HG03442 (cell line): ENCODE measurements at regions not wholly inside any gene's neighbourhood (a gene's known extent, or its start where the extent isn't known, plus 50 kb on each side); places are given as distances from the start of the nearest gene placed in this dataset.

Experiments
- ATAC-seq: cut with Tn5 transposase; IDR thresholded peaks from one replicate; pipeline ENCODE4 v1.9.1; 2021; ENCODE audit warnings: mild to moderate bottlenecking, moderate library complexity; ENCODE audit not compliant: unreplicated experiment

DNA sequence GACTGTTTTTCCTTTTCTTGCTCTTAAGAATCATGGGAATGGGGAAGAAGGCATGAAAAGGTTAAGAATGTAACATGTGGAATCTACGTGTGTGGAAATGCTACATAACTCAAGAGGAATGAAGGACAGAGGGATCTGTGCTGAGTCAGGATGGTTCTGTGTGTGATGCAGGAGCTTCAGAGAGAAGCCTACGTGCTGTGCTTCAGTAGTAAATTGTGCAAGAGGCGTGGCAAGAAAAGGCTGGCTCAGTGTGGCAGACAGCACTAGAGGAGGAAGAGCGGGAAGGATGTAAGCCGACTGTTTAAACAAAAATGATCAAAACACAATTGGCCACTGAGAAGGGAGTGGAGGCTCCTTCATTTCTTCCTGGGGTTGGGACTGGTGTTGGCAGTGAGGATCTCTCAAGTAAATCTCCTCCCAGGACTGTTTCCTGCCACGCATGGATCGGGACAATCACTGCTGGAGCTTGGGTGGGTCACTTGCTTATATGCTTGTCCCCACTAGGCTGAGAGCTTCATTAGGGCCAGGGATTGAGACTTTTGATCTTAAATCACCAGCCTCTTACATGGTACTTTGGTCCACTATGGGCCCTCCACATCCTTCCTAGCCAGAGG, 59.4 kb upstream of the BASP1 start:
- no peak for ATAC-seq

DNA sequence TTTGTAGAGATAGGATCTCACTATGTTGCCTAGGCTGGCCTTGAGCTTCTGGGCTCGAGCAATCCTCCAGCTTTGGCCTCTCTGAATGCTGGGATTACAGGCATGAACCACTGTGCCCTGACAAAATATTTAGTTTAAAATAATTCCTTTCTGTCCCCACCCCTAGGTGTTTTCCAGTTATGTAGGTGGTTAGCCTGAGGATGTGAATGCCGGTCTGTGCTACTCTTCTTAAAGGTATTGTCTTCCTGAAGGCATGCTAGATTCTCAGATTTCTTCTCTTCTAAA, 56.7 kb upstream of the BASP1 start:
- no peak for ATAC-seq

DNA sequence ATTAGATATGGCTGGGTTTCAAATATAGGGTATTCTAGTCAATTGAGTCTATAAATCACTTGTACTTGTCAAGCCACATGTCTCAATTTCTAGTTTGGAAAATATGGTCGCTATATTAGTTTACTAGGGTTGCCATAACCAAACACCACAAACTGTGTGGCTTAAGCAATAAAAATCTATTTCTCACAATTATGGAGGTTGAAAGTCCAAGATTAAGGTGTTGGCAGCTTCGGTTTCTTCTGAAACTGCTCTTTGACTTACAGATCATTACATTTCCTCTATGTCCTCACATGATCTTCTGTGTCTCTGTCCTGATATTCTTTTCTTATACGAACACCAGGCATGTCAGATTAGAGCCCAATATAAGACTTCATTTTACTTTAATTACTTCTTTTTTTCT, 55.8 kb upstream of the BASP1 start:
- no peak for ATAC-seq

DNA sequence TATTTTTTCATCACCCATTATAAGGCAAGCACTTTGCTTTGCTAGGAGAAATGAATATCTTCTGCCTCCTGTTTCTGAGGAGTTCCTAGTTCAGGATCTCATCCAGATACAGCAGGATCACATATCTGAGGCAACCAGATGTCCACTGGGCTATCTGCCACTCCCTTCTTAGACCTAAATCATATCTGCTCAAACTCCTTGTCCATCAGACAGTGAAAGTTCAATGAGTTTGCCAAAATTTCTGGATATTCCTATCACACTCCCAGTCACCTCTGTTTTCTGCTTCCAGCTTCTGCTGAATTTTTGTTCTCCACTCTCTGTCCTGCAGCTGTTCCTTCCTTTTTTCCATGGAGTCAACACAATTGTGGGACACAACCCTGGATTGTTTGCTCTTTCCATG, 54.2 kb upstream of the BASP1 start:
- no peak for ATAC-seq

DNA sequence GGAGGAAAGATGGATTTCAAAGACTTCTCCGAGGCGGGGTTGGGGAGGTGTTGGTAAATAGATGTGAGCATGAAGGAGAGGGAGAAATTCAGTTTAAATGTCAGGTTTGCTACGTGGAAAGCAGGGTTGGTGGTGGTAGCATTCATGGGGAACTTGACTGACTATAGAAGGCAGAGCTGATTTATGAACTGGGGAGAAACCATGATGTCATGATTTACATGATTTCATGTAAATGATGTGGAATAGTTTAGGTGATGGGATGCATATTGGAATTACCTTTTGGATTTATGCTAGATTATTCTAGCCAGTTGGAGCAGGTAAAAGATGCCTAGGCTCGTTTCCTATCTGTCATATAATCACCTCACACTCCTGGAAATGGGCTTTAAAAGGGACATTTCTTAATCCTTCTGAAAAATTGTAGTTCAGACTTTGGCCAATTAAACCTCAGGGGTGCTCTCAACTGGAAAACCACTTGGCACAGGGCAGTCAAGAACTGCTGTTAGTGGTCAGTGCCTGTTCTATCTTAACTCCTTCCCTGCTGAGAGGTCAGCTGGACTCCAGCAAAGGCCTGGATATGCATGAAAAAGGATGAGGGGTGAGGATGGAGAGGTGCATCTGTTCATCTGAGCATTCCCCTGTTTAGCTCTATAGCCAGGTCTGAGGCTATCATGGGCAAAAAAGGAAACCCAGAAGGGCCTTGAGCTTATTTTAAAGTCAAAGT, 50.1 kb upstream of the BASP1 start:
- ATAC-seq, result no peak
